GM12878 (cell line): ENCODE measurements at regions not wholly inside any gene's neighbourhood (a gene's known extent, or its start where the extent isn't known, plus 50 kb on each side); places are given as distances from the start of the nearest gene placed in this dataset.

Source experiments
- ATF3 ChIP-seq: IDR thresholded peaks from 2 replicates; pipeline ENCODE4 v1.6.1; 2011; ENCODE audit warnings: low read depth, mild to moderate bottlenecking, low read length, moderate library complexity, borderline replicate concordance; ENCODE audit errors: extremely low read depth
- ELK1 ChIP-seq: IDR thresholded peaks from 2 replicates; pipeline ENCODE4 v1.6.1; 2012; ENCODE audit warnings: low read depth, low read length, improper control_type of control experiment
- GABPA ChIP-seq: IDR thresholded peaks from 2 replicates; pipeline ENCODE4 v1.6.1; 2014; ENCODE audit warnings: antibody characterized with exemption, low read depth, mild to moderate bottlenecking, inconsistent platforms
- NRF1 ChIP-seq: conservative IDR thresholded peaks from 2 replicates; pipeline ENCODE4 v1.6.1; 2011; ENCODE audit warnings: mild to moderate bottlenecking, low read depth, low read length, improper control_type of control experiment
- PRDM15 ChIP-seq: fragments of 450-650 bp; formaldehyde crosslinking; IDR thresholded peaks from 2 replicates; pipeline ENCODE4 v1.4.0; 2020; ENCODE audit warnings: mild to moderate bottlenecking, moderate library complexity
- RAD21 ChIP-seq: IDR thresholded peaks from 2 replicates; pipeline ENCODE4 v1.6.1; 2011; ENCODE audit warnings: mild to moderate bottlenecking, low read depth, low read length, moderate library complexity; ENCODE audit not compliant: insufficient read depth
- REST ChIP-seq: IDR thresholded peaks from 2 replicates; pipeline ENCODE4 v1.6.1; 2012; ENCODE audit warnings: mild to moderate bottlenecking, low read depth, low read length
- RFX5 ChIP-seq: IDR thresholded peaks from 2 replicates; pipeline ENCODE4 v1.6.1; 2011; ENCODE audit warnings: low read depth, low read length, improper control_type of control experiment
- SREBF2 ChIP-seq: IDR thresholded peaks from 2 replicates; pipeline ENCODE4 v1.6.1; 2012; ENCODE audit warnings: mild to moderate bottlenecking, low read length
- TCF7 ChIP-seq: IDR thresholded peaks from 2 replicates; pipeline ENCODE4 v1.6.1; 2014; ENCODE audit warnings: antibody characterized with exemption, borderline replicate concordance
- ZNF24 ChIP-seq: fragments of 450-650 bp; IDR thresholded peaks from 2 replicates; pipeline ENCODE4 v1.6.1; 2017; ENCODE audit warnings: antibody characterized with exemption, mild to moderate bottlenecking
- TF ChIP-seq, protein P1 (sequence below), 3 experiments: IDR thresholded peaks in 2 of 3; conservative IDR thresholded peaks in 1 of 3; 2 replicates each; pipeline ENCODE4 v1.5.1; 2011; ENCODE audit warnings: low read depth in 3 of 3, low read length in 3 of 3, mild to moderate bottlenecking in 3 of 3, control low read depth in 2 of 3, moderate library complexity in 2 of 3, inconsistent platforms in 1 of 3, mixed read lengths in 1 of 3; ENCODE audit not compliant: control insufficient read depth in 2 of 3, insufficient read depth in 1 of 3; ENCODE audit errors: extremely low read depth in 1 of 3

GRCh38 chr3:36164400-36164799 is 215.9 kb upstream of the STAC start:
- no peak for TF ChIP-seq ELK1
- TF ChIP-seq RAD21, result no peak
- no peak for TF ChIP-seq ATF3
- TF ChIP-seq GABPA, result no peak
- TF ChIP-seq RFX5, result no peak
- no peak for TF ChIP-seq NRF1
- TF ChIP-seq REST, result no peak
- no peak for TF ChIP-seq PRDM15 (CRISPR knock-in tag)
- no peak for TF ChIP-seq TCF7
- TF ChIP-seq, protein P1, sequence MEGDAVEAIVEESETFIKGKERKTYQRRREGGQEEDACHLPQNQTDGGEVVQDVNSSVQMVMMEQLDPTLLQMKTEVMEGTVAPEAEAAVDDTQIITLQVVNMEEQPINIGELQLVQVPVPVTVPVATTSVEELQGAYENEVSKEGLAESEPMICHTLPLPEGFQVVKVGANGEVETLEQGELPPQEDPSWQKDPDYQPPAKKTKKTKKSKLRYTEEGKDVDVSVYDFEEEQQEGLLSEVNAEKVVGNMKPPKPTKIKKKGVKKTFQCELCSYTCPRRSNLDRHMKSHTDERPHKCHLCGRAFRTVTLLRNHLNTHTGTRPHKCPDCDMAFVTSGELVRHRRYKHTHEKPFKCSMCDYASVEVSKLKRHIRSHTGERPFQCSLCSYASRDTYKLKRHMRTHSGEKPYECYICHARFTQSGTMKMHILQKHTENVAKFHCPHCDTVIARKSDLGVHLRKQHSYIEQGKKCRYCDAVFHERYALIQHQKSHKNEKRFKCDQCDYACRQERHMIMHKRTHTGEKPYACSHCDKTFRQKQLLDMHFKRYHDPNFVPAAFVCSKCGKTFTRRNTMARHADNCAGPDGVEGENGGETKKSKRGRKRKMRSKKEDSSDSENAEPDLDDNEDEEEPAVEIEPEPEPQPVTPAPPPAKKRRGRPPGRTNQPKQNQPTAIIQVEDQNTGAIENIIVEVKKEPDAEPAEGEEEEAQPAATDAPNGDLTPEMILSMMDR (IDR thresholded peaks at IDR 0.05 in 2 of 3, conservative IDR thresholded peaks at IDR 0.05 in 1 of 3; ENCODE audit: control insufficient read depth in 2 of 3, extremely low read depth in 1 of 3, insufficient read depth in 1 of 3, low read depth in 3 of 3, low read length in 3 of 3), result no peak
- TF ChIP-seq ZNF24, result no peak
- TF ChIP-seq SREBF2, result no peak
